ENCODE measurements at regions not wholly inside any gene's neighbourhood (a gene's known extent, or its start where the extent isn't known, plus 50 kb on each side); places are given as distances from the start of the nearest gene placed in this dataset.

GRCh38 chr12:76690921-76691700 is 72.8 kb upstream of the ZDHHC17 start:
- Histone ChIP-seq H3K4me3 (no peak overlapping the region), H3K4me1 (no peaks in the 10 kb centered on the region), H3K27me3 (no peaks in the 10 kb centered on the region), H3K36me3 (no peaks in the 10 kb centered on the region), H3K9me3 (no peaks in the 10 kb centered on the region), H3K27ac (no peak overlapping the region)
- ATAC-seq (ENCODE audit: low FRiP score in 2 of 2) (no peak), DNase-seq (no peak)
- WGBS, 2 donors = 85 to 86% methylated on average over 6 of the region's 6 CpGs
- TF ChIP-seq POLR2AphosphoS5 (IDR thresholded peaks at IDR 0.05) = no peak
- TF ChIP-seq EP300 (IDR thresholded peaks at IDR 0.05) = no peak
- TF ChIP-seq POLR2A (IDR thresholded peaks at IDR 0.05) = no peak
- TF ChIP-seq CTCF (IDR thresholded peaks at IDR 0.05) = no peak

GRCh38 chr12:76692846-76693245 is 71.1 kb upstream of the ZDHHC17 start:
- WGBS, 2 donors = 71 to 80% methylated on average over 3 of the region's 3 CpGs
- TF ChIP-seq POLR2AphosphoS5 (IDR thresholded peaks at IDR 0.05) (no peak), EP300 (IDR thresholded peaks at IDR 0.05) (no peak), POLR2A (IDR thresholded peaks at IDR 0.05) (no peak), CTCF (IDR thresholded peaks at IDR 0.05) (no peak)
- no peak for DNase-seq
- ATAC-seq (ENCODE audit: low FRiP score in 2 of 2) = no peak
- H3K4me3 ChIP-seq = no peak overlapping the region
- no peaks in the 10 kb centered on the region for H3K27me3 ChIP-seq
- H3K4me1 ChIP-seq = no peaks in the 10 kb centered on the region
- no peaks in the 10 kb centered on the region for H3K9me3 ChIP-seq
- no peaks in the 10 kb centered on the region for H3K36me3 ChIP-seq
- H3K27ac ChIP-seq = no peak overlapping the region

DNA sequence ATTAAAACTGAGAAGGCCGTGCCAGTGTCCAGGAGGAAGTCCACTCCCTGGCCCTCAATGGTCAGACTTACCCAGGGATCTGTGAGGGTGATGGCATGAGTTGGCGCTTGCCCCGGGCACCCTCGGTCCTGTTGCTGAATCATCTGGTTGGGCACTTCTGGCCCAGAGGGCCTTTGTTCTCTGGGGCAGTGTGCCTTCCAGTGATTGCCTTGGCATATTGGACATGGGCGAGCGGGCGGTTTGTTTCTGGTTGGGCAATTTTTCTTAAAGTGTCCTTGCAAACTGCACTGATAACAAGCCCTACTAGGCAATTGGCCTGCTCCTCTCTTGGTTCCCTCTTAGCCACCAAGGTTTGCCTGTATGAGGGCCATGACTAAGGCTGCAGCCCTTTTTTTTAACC is 69.5 kb upstream of the ZDHHC17 start:
- ATAC-seq (ENCODE audit: low FRiP score in 2 of 2) (no peak), DNase-seq (no peak)
- no peaks in the 10 kb centered on the region for H3K36me3 ChIP-seq
- H3K4me3 ChIP-seq = no peak overlapping the region
- H3K27me3 ChIP-seq = no peaks in the 10 kb centered on the region
- TF ChIP-seq POLR2A (IDR thresholded peaks at IDR 0.05) = no peak
- TF ChIP-seq POLR2AphosphoS5 (IDR thresholded peaks at IDR 0.05) = no peak
- TF ChIP-seq EP300 (IDR thresholded peaks at IDR 0.05) = no peak
- TF ChIP-seq CTCF (IDR thresholded peaks at IDR 0.05) = no peak
- WGBS, 2 donors = 94 to 100% methylated on average over 6 to 7 of the region's 7 CpGs
- no peaks in the 10 kb centered on the region for H3K4me1 ChIP-seq
- H3K27ac ChIP-seq = no peak overlapping the region
- H3K9me3 ChIP-seq = no peaks in the 10 kb centered on the region

GRCh38 chr12:76696186-76696585 is 67.7 kb upstream of the ZDHHC17 start:
- DNase-seq (no peak), ATAC-seq (ENCODE audit: low FRiP score in 2 of 2) (no peak)
- H3K4me3 ChIP-seq = no peak overlapping the region
- no peaks in the 10 kb centered on the region for H3K27me3 ChIP-seq
- WGBS, 2 donors = 83 to 90% methylated on average over 4 of the region's 4 CpGs
- no peak overlapping the region for H3K27ac ChIP-seq
- TF ChIP-seq CTCF (IDR thresholded peaks at IDR 0.05) = no peak
- TF ChIP-seq POLR2AphosphoS5 (IDR thresholded peaks at IDR 0.05) = no peak
- TF ChIP-seq POLR2A (IDR thresholded peaks at IDR 0.05) = no peak
- TF ChIP-seq EP300 (IDR thresholded peaks at IDR 0.05) = no peak
- no peaks in the 10 kb centered on the region for H3K36me3 ChIP-seq
- H3K4me1 ChIP-seq = no peaks in the 10 kb centered on the region
- H3K9me3 ChIP-seq = no peaks in the 10 kb centered on the region

- DNase-seq = no peak
- WGBS, 2 donors = 64 to 78% methylated on average over 3 of the region's 3 CpGs
- H3K4me3 ChIP-seq = no peak overlapping the region
- H3K9me3 ChIP-seq = no peaks in the 10 kb centered on the region
- H3K27ac ChIP-seq = no peak overlapping the region
- no peak for ATAC-seq (ENCODE audit: low FRiP score in 2 of 2)
- H3K4me1 ChIP-seq = no peaks in the 10 kb centered on the region
- H3K36me3 ChIP-seq = no peaks in the 10 kb centered on the region
- TF ChIP-seq POLR2AphosphoS5 (IDR thresholded peaks at IDR 0.05) = no peak
- no peak for TF ChIP-seq POLR2A (IDR thresholded peaks at IDR 0.05)
- TF ChIP-seq CTCF (IDR thresholded peaks at IDR 0.05) = no peak
- no peak for TF ChIP-seq EP300 (IDR thresholded peaks at IDR 0.05)
- H3K27me3 ChIP-seq = no peaks in the 10 kb centered on the region
Measured at GRCh38 chr12:76697849-76698248, 66.1 kb upstream of the ZDHHC17 start.
